Prostate gland (tissue), 2 donors: ENCODE measurements at regions not wholly inside any gene's neighbourhood (a gene's known extent, or its start where the extent isn't known, plus 50 kb on each side); places are given as distances from the start of the nearest gene placed in this dataset.

Experiments used
- DNase-seq: peaks from one replicate; pipeline ENCODE4 v3.0.0-alpha.2; 2019; ENCODE audit warnings: low spot score
- H3K27ac ChIP-seq, 2 donors: fragments of 200-600 bp; sonication (generic); 2 replicates each; pipeline ENCODE4 v1.5.1; 2017 to 2019
- H3K27me3 ChIP-seq: fragments of 200-600 bp; sonication (generic); replicated peaks from 2 replicates; pipeline ENCODE4 v1.5.1; 2019; ENCODE audit not compliant: insufficient read depth
- H3K36me3 ChIP-seq, 2 donors: fragments of 200-600 bp; sonication (generic); 1 replicate in 1 of 2; 2 replicates in 1 of 2; pipeline versions ENCODE4 v1.5.1 to v1.8.1; 2017 to 2019
- H3K4me1 ChIP-seq: fragments of 200-600 bp; sonication (generic); replicated peaks from 2 replicates; pipeline ENCODE4 v1.5.1; 2019
- H3K4me3 ChIP-seq, 2 donors: fragments of 200-600 bp; sonication (generic); 2 replicates each; pipeline ENCODE4 v1.5.1; 2017 to 2019
- H3K9me3 ChIP-seq: fragments of 200-600 bp; sonication (generic); 2 replicates; pipeline ENCODE4 v1.5.1; 2017
- POLR2A ChIP-seq: fragments of 450-650 bp; IDR thresholded peaks from one replicate; pipeline ENCODE4 v1.6.1; 2016; ENCODE audit warnings: antibody characterized with exemption, mild to moderate bottlenecking
- POLR2AphosphoS5 ChIP-seq: sonication (generic); formaldehyde crosslinking; IDR thresholded peaks from one replicate; pipeline ENCODE4 v1.6.1; 2017; ENCODE audit warnings: antibody characterized with exemption
- WGBS: methylation state at CpG from one replicate; pipeline ENCODE4 v1.1.5; 2018; 5-methylcytosine and 5-hydroxymethylcytosine counted together
- intact Hi-C: fragments of 100-400 bp; cut with DNase I; formaldehyde crosslinking; loops from one replicate; pipeline ENCODE4 v1.14.2; 2022
- TF ChIP-seq, protein P1 (sequence below), 4 experiments: fragments of 200-600 bp in 2 of 4; fragments of 450-650 bp in 2 of 4; sonication (generic) in 2 of 4; IDR thresholded peaks; 1 replicate in 3 of 4; 2 replicates in 1 of 4; pipeline ENCODE4 v1.5.1; 2016 to 2019; ENCODE audit warnings: antibody characterized with exemption in 4 of 4, mild to moderate bottlenecking in 2 of 4, moderate library complexity in 2 of 4

DNA sequence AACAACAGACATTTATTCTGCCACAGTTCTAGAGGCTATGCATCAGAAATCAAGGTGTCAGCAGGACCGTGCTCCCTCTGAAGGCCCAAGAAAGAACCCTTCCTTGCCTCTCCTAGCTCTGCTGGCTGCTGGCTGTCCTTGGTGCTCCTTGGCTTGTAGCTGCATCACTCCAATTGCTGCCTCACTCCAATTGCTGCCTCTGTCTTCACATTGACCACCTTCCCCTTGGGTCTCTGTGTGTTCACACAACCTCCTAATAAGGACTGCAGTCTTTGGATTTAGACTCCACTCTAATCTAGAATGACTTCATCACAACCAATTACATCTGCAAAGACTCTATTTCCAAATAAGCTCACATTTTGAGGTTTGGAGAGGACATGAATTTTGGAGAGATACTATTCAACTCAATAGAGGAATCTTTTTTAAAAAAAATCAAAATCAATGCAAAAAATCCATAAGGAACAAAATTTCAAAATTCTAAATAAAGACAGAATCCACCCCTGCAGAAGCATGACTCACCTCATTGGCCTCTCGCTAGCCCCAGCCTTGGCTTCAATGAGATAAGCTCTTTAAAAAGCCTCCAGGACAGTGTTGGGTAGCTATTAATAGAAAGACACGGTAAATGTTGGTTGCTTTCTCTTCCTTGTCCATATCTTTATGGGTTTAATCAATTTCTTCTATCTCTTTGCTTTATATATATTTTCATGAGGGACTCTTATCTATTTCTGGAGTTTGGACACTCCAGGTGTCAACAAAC, 267.6 kb upstream of the MGAT5 start:
- DNase-seq: no peak

GRCh38 chr2:133986881-133987795, 266.7 kb upstream of the MGAT5 start:
- WGBS: 47% methylated on average over 11 of the region's 11 CpGs
- Histone ChIP-seq H3K27ac (no peak overlapping the region), H3K36me3 (no peaks in the 10 kb centered on the region), H3K9me3 (no peaks in the 10 kb centered on the region), H3K4me3 (no peak overlapping the region), H3K27me3 (no peaks in the 10 kb centered on the region), H3K4me1 (no peaks in the 10 kb centered on the region)
- TF ChIP-seq POLR2A: no peak
- TF ChIP-seq, protein P1, sequence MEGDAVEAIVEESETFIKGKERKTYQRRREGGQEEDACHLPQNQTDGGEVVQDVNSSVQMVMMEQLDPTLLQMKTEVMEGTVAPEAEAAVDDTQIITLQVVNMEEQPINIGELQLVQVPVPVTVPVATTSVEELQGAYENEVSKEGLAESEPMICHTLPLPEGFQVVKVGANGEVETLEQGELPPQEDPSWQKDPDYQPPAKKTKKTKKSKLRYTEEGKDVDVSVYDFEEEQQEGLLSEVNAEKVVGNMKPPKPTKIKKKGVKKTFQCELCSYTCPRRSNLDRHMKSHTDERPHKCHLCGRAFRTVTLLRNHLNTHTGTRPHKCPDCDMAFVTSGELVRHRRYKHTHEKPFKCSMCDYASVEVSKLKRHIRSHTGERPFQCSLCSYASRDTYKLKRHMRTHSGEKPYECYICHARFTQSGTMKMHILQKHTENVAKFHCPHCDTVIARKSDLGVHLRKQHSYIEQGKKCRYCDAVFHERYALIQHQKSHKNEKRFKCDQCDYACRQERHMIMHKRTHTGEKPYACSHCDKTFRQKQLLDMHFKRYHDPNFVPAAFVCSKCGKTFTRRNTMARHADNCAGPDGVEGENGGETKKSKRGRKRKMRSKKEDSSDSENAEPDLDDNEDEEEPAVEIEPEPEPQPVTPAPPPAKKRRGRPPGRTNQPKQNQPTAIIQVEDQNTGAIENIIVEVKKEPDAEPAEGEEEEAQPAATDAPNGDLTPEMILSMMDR (IDR thresholded peaks at IDR 0.05): no peak
- TF ChIP-seq POLR2AphosphoS5: no peak
- intact Hi-C loops: no loop called here
- DNase-seq: no peak

More for the DNA sequence above, 267.6 kb upstream of the MGAT5 start:
- intact Hi-C loops: no loop called here
- 72% methylated on average over 3 of the region's 3 CpGs for WGBS
- Histone ChIP-seq H3K4me3 (no peak overlapping the region), H3K9me3 (no peaks in the 10 kb centered on the region), H3K27me3 (no peaks in the 10 kb centered on the region), H3K4me1 (no peaks in the 10 kb centered on the region), H3K36me3 (no peaks in the 10 kb centered on the region), H3K27ac (no peak overlapping the region)
- TF ChIP-seq POLR2A: no peak
- TF ChIP-seq POLR2AphosphoS5: no peak
- TF ChIP-seq, protein P1 (IDR thresholded peaks at IDR 0.05): no peak

GRCh38 chr2:133988316-133988891, 265.5 kb upstream of the MGAT5 start:
- Histone ChIP-seq H3K27ac (no peak overlapping the region), H3K4me3 (no peak overlapping the region), H3K9me3 (no peaks in the 10 kb centered on the region), H3K36me3 (no peaks in the 10 kb centered on the region), H3K4me1 (no peaks in the 10 kb centered on the region), H3K27me3 (no peaks in the 10 kb centered on the region)
- DNase-seq: no peak
- intact Hi-C loops: no loop called here
- 89% methylated on average over 12 of the region's 12 CpGs for WGBS
- TF ChIP-seq, protein P1 (IDR thresholded peaks at IDR 0.05): no peak
- TF ChIP-seq POLR2AphosphoS5: no peak
- no peak for TF ChIP-seq POLR2A

GRCh38 chr2:133991606-133992168, 262.2 kb upstream of the MGAT5 start:
- DNase-seq: no peak
- Histone ChIP-seq H3K36me3 (no peaks in the 10 kb centered on the region), H3K9me3 (no peaks in the 10 kb centered on the region), H3K4me3 (no peak overlapping the region), H3K4me1 (no peaks in the 10 kb centered on the region), H3K27ac (no peak overlapping the region), H3K27me3 (no peaks in the 10 kb centered on the region)
- intact Hi-C loops: no loop called here
- no peak for TF ChIP-seq POLR2A
- no peak for TF ChIP-seq POLR2AphosphoS5
- TF ChIP-seq, protein P1 (IDR thresholded peaks at IDR 0.05): no peak
- 96% methylated on average over 3 of the region's 3 CpGs for WGBS
